H9 (cell line): ENCODE measurements at regions not wholly inside any gene's neighbourhood (a gene's known extent, or its start where the extent isn't known, plus 50 kb on each side); places are given as distances from the start of the nearest gene placed in this dataset.

ENCODE experiments used
- DNase-seq: peaks from one replicate; pipeline ENCODE4 v3.0.0-alpha.2; 2017
- H2AFZ ChIP-seq: one replicate; pipeline ENCODE4 v1.6.1; 2013; ENCODE audit warnings: mild to moderate bottlenecking, low read length, control low read depth, moderate library complexity
- H2AK5ac ChIP-seq: 2 replicates; pipeline ENCODE4 v1.6.1; 2013; ENCODE audit warnings: low read length, control low read depth, mixed read lengths; ENCODE audit not compliant: insufficient read length
- H2BK120ac ChIP-seq: one replicate; pipeline ENCODE4 v1.6.1; 2013; ENCODE audit warnings: low read depth, mild to moderate bottlenecking, low read length, control low read depth, inconsistent platforms; ENCODE audit not compliant: poor library complexity, severe bottlenecking
- H2BK12ac ChIP-seq: 2 replicates; pipeline ENCODE4 v1.6.1; 2013; ENCODE audit warnings: low read length, control low read depth, mixed read lengths, low read depth; ENCODE audit not compliant: insufficient read length
- H2BK15ac ChIP-seq: 2 replicates; pipeline ENCODE4 v1.6.1; 2013; ENCODE audit warnings: low read depth, low read length, control low read depth
- H2BK20ac ChIP-seq: one replicate; pipeline ENCODE4 v1.6.1; 2013; ENCODE audit warnings: low read depth, mild to moderate bottlenecking, low read length, control low read depth, inconsistent platforms; ENCODE audit not compliant: poor library complexity, severe bottlenecking
- H2BK5ac ChIP-seq: 2 replicates; pipeline ENCODE4 v1.6.1; 2013; ENCODE audit warnings: low read length, control low read depth, mixed read lengths; ENCODE audit not compliant: insufficient read length
- H3K14ac ChIP-seq: 2 replicates; pipeline ENCODE4 v1.6.1; 2013; ENCODE audit warnings: low read length, control low read depth; ENCODE audit not compliant: insufficient read depth
- H3K18ac ChIP-seq: 2 replicates; pipeline ENCODE4 v1.6.1; 2013; ENCODE audit warnings: low read depth, mild to moderate bottlenecking, mixed read lengths, low read length, control low read depth; ENCODE audit not compliant: insufficient read length
- H3K23ac ChIP-seq: 2 replicates; pipeline ENCODE4 v1.6.1; 2013; ENCODE audit warnings: low read length, control low read depth, mixed read lengths, low read depth; ENCODE audit not compliant: insufficient read length
- H3K23me2 ChIP-seq: 2 replicates; pipeline ENCODE4 v1.6.1; 2013; ENCODE audit warnings: low read depth, mild to moderate bottlenecking, mixed read lengths, low read length, control low read depth; ENCODE audit not compliant: insufficient read length, poor library complexity, severe bottlenecking
- H3K27ac ChIP-seq: 2 replicates; pipeline ENCODE4 v1.5.1; 2013; ENCODE audit warnings: low read length, control low read depth, mixed read lengths, low read depth; ENCODE audit not compliant: insufficient read length
- H3K27me3 ChIP-seq: 2 replicates; pipeline ENCODE4 v1.6.1; 2013; ENCODE audit warnings: low read length, control low read depth, inconsistent platforms; ENCODE audit not compliant: insufficient read depth
- H3K4ac ChIP-seq: 2 replicates; pipeline ENCODE4 v1.6.1; 2013; ENCODE audit warnings: low read depth, mild to moderate bottlenecking, control low read depth, inconsistent platforms, low read length, moderate library complexity
- H3K4me1 ChIP-seq: 2 replicates; pipeline ENCODE4 v1.6.1; 2013; ENCODE audit warnings: low read length, control low read depth, inconsistent platforms; ENCODE audit not compliant: insufficient read depth
- H3K4me2 ChIP-seq: 2 replicates; pipeline ENCODE4 v1.6.1; 2013; ENCODE audit warnings: low read length, control low read depth, mixed read lengths; ENCODE audit not compliant: insufficient read length, insufficient read depth
- H3K56ac ChIP-seq: 2 replicates; pipeline ENCODE4 v1.6.1; 2013; ENCODE audit warnings: low read depth, mild to moderate bottlenecking, mixed read lengths, low read length, control low read depth; ENCODE audit not compliant: insufficient read length
- H3K79me1 ChIP-seq: 2 replicates; pipeline ENCODE4 v1.6.1; 2013; ENCODE audit warnings: low read depth, mild to moderate bottlenecking, moderate library complexity, low read length, control low read depth, inconsistent platforms; ENCODE audit not compliant: insufficient read depth, poor library complexity, severe bottlenecking
- H3K79me2 ChIP-seq: 2 replicates; pipeline ENCODE4 v1.6.1; 2013; ENCODE audit warnings: low read length, control low read depth, inconsistent platforms; ENCODE audit not compliant: insufficient read depth
- H3K9ac ChIP-seq: 2 replicates; pipeline ENCODE4 v1.6.1; 2013; ENCODE audit warnings: low read length, control low read depth, mixed read lengths; ENCODE audit not compliant: insufficient read length; ENCODE audit errors: extremely low read depth
- H3K9me3 ChIP-seq: one replicate; pipeline ENCODE4 v1.6.1; 2013; ENCODE audit warnings: low read depth, low read length, inconsistent platforms; ENCODE audit not compliant: control insufficient read depth
- H3T11ph ChIP-seq: one replicate; pipeline ENCODE4 v1.6.1; 2013; ENCODE audit warnings: mild to moderate bottlenecking, low read length, control low read depth, inconsistent platforms
- H4K20me1 ChIP-seq: one replicate; pipeline ENCODE4 v1.6.1; 2013; ENCODE audit not compliant: control insufficient read depth, insufficient read length, insufficient read depth
- H4K5ac ChIP-seq: 2 replicates; pipeline ENCODE4 v1.6.1; 2013; ENCODE audit warnings: low read depth, mild to moderate bottlenecking, mixed read lengths, low read length, control low read depth; ENCODE audit not compliant: insufficient read length
- H4K8ac ChIP-seq: replicated peaks from 2 replicates; pipeline ENCODE4 v1.6.1; 2013; ENCODE audit warnings: low read length, control low read depth, mixed read lengths, low read depth; ENCODE audit not compliant: insufficient read length
- H4K91ac ChIP-seq: 2 replicates; pipeline ENCODE4 v1.6.1; 2013; ENCODE audit warnings: low read depth, mild to moderate bottlenecking, moderate library complexity, mixed read lengths, low read length, control low read depth; ENCODE audit not compliant: insufficient read length
- H3K27ac Mint-ChIP-seq, 3 experiments: 2 replicates in 2 of 3; 3 replicates in 1 of 3; pipeline ENCODE4 v1.8.0; 2020 to 2021; ENCODE audit warnings: mixed read lengths in 3 of 3, mild to moderate bottlenecking in 1 of 3, moderate library complexity in 1 of 3
- H3K27me3 Mint-ChIP-seq: 2 replicates; pipeline ENCODE4 v1.8.0; 2021; ENCODE audit warnings: low read depth, mild to moderate bottlenecking, moderate library complexity, mixed read lengths
- H3K36me3 Mint-ChIP-seq, 3 experiments: 2 replicates in 2 of 3; 3 replicates in 1 of 3; pipeline ENCODE4 v1.8.0; 2020 to 2021; ENCODE audit warnings: low read depth in 3 of 3, mixed read lengths in 3 of 3; ENCODE audit not compliant: insufficient read depth in 1 of 3
- H3K4me1 Mint-ChIP-seq, 2 experiments: 2 replicates each; pipeline ENCODE4 v1.8.0; 2020; ENCODE audit warnings: mixed read lengths in 2 of 2
- H3K4me3 Mint-ChIP-seq, 2 experiments: 2 replicates in 1 of 2; 3 replicates in 1 of 2; pipeline ENCODE4 v1.8.0; 2020 to 2021; ENCODE audit warnings: mild to moderate bottlenecking in 2 of 2, mixed read lengths in 2 of 2, moderate library complexity in 1 of 2
- H3K9me3 Mint-ChIP-seq, 2 experiments: 2 replicates in 1 of 2; 3 replicates in 1 of 2; pipeline ENCODE4 v1.8.0; 2020; ENCODE audit warnings: mild to moderate bottlenecking in 2 of 2, mixed read lengths in 2 of 2, moderate library complexity in 1 of 2
- CTCF ChIP-seq: fragments of 200-600 bp; sonication (generic); conservative IDR thresholded peaks from 3 replicates; pipeline ENCODE4 v1.8.0; 2021; ENCODE audit warnings: antibody characterized with exemption, mild to moderate bottlenecking
- WGBS: extraction: QIAGEN DNeasy Blood & Tissue Kit; methylation state at CpG from one replicate; pipeline ENCODE4 v1.1.7; 2013; ENCODE audit warnings: missing lambda C conversion rate, low lambda C conversion rate, mixed read lengths; ENCODE audit not compliant: insufficient read length; ENCODE audit errors: extremely low coverage; 5-methylcytosine and 5-hydroxymethylcytosine counted together

DNA sequence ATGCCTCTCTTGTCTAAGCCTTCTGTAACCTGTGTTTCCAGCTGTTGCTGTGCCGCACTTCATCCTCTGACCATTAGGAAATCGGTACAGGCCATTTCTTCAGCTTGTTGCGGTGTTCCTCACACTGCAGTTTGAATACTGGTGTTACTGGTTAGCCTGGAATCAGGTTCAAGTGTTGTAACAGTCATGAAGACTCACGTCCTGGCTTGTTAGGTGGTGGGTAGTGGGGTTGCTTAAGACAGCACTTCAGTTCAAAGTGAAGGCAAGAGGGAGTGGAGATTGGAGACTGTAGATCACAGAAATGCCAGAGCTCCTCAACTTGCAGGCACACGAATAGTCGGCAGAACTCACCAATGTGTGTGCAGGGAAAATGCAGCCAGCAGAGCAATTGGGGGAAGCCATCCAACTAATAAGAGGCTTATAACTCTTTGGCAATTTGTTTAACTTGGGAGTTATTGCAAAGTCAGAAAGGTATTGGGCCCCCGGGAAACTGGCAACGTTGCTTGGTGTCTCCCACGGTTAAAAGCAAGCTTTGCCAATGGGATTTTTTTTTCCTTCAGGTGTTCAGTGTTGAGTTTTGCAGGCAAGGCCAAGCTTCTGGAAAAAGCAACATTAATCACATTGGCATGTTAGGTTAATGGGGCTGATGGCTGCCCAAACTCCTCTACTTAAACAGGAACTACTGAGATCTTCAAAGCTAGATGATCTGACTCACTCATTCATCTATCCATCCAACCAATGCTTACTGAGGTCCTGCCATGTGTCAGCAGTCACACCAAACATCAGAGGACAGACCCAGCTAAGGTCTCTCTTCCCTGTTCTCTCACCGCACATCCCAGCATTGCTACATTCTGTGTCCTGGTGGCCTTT lies 380.9 kb downstream of the GATA3 start:
- Histone ChIP-seq H3K23me2 (no peaks in the 10 kb centered on the region), H4K20me1 (no peaks in the 10 kb centered on the region), H3K18ac (no peak overlapping the region), H3K9me3 (no peaks in the 10 kb centered on the region), H3K14ac (no peak overlapping the region), H4K5ac (no peak overlapping the region), H2BK120ac (no peak overlapping the region), H4K8ac (no peak overlapping the region), H3K27me3 (no peaks in the 10 kb centered on the region; the same call in 1 of the 2 replicates), H3K9ac (no peak overlapping the region), H4K91ac (no peak overlapping the region), H2BK12ac (no peak overlapping the region), H2AK5ac (no peak overlapping the region), H2AFZ (no peak overlapping the region), H3K56ac (no peak overlapping the region), H3K23ac (no peak overlapping the region), H3K27ac (no peak overlapping the region), H3K4me2 (no peak overlapping the region), H3T11ph (no peak overlapping the region), H2BK5ac (no peak overlapping the region), H2BK15ac (no peak overlapping the region), H2BK20ac (no peak overlapping the region), H3K4ac (no peak overlapping the region), H3K79me2 (no peaks in the 10 kb centered on the region), H3K4me1 (no peaks in the 10 kb centered on the region), H3K79me1 (no peaks in the 10 kb centered on the region)
- H3K27me3 Mint-ChIP-seq: peaks cover 56% of the 10 kb centered on the region
- no peaks in the 10 kb centered on the region; a peak in 1 of 5 replicates for H3K9me3 Mint-ChIP-seq
- H3K4me3 Mint-ChIP-seq: no peak overlapping the region
- no CpG with 5 or more reads among the region's 10 CpGs for WGBS
- peak overlapping the region in 1 of 3 experiments; percentile 59; a peak in 2 of 7 replicates for H3K27ac Mint-ChIP-seq
- no peak for DNase-seq
- TF ChIP-seq CTCF: 0 out of 3 replicates have a peak, but pooled peaks have one; percentile 11
- H3K36me3 Mint-ChIP-seq: no peaks in the 10 kb centered on the region
- peaks cover 6 to 10% of the 10 kb centered on the region in 2 experiments for H3K4me1 Mint-ChIP-seq
